ENCODE measurements at regions not wholly inside any gene's neighbourhood (a gene's known extent, or its start where the extent isn't known, plus 50 kb on each side); places are given as distances from the start of the nearest gene placed in this dataset.

DNA sequence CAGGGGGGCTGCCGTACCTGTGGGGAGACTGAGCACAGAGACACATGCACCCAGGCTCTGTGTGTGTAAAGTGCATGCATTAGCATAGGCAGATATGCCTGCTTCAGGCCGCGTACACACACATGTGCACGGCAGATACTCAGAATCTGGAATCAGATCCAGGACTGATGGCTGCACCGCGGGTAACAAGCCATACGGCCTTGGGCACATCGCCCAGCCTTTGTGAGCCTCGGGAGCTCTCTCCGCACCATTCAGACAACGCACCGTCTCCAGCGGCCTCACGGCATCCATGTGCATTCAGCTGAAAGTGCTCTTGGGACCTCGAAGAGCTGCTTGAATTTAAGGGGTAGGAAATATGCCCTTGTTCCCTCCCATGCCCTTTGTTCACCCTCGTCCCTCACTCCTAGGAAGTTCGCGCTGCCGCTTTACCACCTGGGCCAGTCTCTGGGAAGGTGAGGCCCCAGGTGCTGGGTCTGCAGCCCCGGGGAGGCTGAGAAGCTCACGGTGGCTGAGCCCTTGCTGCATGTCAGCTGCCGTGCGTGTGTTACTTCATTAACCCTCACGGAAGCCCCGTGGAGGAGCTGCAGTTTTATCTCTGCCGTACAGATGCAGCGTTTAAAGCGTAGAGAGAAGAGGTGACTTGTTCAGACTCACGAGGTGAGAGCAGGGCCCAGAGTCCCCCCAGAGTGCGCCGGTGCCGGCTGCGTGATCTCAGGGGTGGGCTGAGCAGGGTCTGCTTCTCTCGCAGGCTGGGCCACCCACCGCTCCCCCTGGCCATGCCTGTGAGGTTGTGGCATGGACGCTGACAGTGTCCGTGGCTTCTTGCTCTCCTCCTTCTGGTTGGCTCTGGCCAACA is 377.7 kb upstream of the MYT1L start:
- peak overlapping the region in 1 of 2 experiments; percentile 18; a peak in 1 of 4 replicates for H3K27ac ChIP-seq (ENCODE audit: low read depth in 2 of 2, low read length in 1 of 2)
- WGBS (ENCODE audit: low lambda C conversion rate) = 60% methylated on average over 36 of the region's 37 CpGs
- H3K4me1 ChIP-seq (ENCODE audit: control insufficient read depth in 1 of 2, insufficient read depth in 2 of 2, low read depth in 1 of 2, low read length in 1 of 2) = peaks cover 0 to 32% of the 10 kb centered on the region in 2 experiments; a peak in 1 of 4 replicates
- no peaks in the 10 kb centered on the region for H3K79me2 ChIP-seq (ENCODE audit: insufficient read depth)
- no peak overlapping the region for H3K4me2 ChIP-seq
- no peaks in the 10 kb centered on the region for H3K27me3 ChIP-seq (ENCODE audit: insufficient read depth)
- DNase-seq = peak; percentile 58
- no peaks in the 10 kb centered on the region for H3K36me3 ChIP-seq (replicated peaks in 1 of 2; ENCODE audit: control insufficient read depth in 1 of 2, insufficient read depth in 2 of 2, low read length in 1 of 2)
- no peaks in the 10 kb centered on the region for H3F3A ChIP-seq (replicated peaks; ENCODE audit: insufficient read depth)
- H3K9me2 ChIP-seq = no peaks in the 10 kb centered on the region
- H4K20me1 ChIP-seq (ENCODE audit: insufficient read depth) = no peaks in the 10 kb centered on the region
- ChIA-PET CTCF (interaction anchor here (0.9 kb wide), 1 partner anchor 10 kb away, joined by 5 read pairs; no protein-coding TSS in a partner anchor), POLR2A (no interaction called here)
- TF ChIP-seq SMC3 (IDR thresholded peaks at IDR 0.05; ENCODE audit: low read depth, low read length) = no peak
- TF ChIP-seq, protein P1, sequence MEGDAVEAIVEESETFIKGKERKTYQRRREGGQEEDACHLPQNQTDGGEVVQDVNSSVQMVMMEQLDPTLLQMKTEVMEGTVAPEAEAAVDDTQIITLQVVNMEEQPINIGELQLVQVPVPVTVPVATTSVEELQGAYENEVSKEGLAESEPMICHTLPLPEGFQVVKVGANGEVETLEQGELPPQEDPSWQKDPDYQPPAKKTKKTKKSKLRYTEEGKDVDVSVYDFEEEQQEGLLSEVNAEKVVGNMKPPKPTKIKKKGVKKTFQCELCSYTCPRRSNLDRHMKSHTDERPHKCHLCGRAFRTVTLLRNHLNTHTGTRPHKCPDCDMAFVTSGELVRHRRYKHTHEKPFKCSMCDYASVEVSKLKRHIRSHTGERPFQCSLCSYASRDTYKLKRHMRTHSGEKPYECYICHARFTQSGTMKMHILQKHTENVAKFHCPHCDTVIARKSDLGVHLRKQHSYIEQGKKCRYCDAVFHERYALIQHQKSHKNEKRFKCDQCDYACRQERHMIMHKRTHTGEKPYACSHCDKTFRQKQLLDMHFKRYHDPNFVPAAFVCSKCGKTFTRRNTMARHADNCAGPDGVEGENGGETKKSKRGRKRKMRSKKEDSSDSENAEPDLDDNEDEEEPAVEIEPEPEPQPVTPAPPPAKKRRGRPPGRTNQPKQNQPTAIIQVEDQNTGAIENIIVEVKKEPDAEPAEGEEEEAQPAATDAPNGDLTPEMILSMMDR (IDR thresholded peaks at IDR 0.05) = no peak
- no peak for TF ChIP-seq CHD2 (IDR thresholded peaks at IDR 0.05; ENCODE audit: low read length, partially characterized antibody)
- TF ChIP-seq YY1 (IDR thresholded peaks at IDR 0.05; ENCODE audit: low read depth) = no peak
- peak; percentile 30; the same call in 1 of the 2 replicates for TF ChIP-seq GATA2 (CRISPR knock-in tag; IDR thresholded peaks at IDR 0.05)
- no peak overlapping the region for H3K4me3 ChIP-seq (ENCODE audit: low read depth in 2 of 2, low read length in 1 of 2)
- no peak overlapping the region for H3K9ac ChIP-seq
- H3K9me3 ChIP-seq = no peaks in the 10 kb centered on the region
- no peak overlapping the region for H2AFZ ChIP-seq (ENCODE audit: low read depth)

DNA sequence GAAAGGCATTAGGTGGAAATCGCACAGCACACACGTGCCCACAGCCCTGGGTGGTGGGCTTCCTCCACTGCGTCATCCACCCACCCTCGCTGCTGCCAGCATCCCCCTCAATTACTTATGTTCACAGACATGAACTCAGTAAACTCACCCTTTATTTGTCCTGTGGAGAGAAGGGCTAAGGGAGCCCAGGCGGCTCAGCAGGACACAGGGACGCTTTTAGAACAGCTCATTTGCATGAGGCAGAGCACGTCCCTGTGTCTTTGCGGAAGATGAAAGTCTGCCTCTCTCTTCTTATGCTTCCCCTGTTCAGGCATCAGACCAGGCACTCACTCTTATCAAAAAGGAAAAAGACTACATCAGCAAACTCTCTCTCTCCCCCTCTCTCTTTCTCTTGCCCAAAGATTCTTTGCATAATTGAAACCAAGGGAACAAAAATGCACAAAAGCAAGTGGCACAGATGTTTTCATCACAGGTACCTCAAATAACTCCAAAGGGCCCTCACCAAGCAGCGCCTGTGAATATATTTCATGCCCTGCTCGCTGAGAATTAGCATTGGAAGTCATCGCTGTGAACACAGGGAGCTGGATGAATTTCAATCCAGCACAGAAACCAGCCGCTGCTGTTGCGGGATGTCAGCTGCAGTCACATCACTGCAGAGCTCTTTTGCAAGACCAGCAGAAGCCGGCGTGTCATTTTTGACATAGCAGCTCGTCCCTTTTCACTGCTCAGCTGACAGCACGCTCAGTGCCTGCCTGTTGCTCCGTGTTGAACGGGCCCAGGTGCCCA is 376.3 kb upstream of the MYT1L start:
- H3K79me2 ChIP-seq (ENCODE audit: insufficient read depth) = no peaks in the 10 kb centered on the region
- TF ChIP-seq, protein P2, sequence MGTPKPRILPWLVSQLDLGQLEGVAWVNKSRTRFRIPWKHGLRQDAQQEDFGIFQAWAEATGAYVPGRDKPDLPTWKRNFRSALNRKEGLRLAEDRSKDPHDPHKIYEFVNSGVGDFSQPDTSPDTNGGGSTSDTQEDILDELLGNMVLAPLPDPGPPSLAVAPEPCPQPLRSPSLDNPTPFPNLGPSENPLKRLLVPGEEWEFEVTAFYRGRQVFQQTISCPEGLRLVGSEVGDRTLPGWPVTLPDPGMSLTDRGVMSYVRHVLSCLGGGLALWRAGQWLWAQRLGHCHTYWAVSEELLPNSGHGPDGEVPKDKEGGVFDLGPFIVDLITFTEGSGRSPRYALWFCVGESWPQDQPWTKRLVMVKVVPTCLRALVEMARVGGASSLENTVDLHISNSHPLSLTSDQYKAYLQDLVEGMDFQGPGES (IDR thresholded peaks at IDR 0.05; ENCODE audit: low read depth, low read length) = no peak
- TF ChIP-seq POLR2AphosphoS5 (IDR thresholded peaks at IDR 0.05; ENCODE audit: low read depth, low read length) (no peak), CHD2 (IDR thresholded peaks at IDR 0.05; ENCODE audit: low read length, partially characterized antibody) (no peak), MEF2A (IDR thresholded peaks at IDR 0.05; ENCODE audit: borderline replicate concordance, low read depth) (no peak), SIN3A (IDR thresholded peaks at IDR 0.05; ENCODE audit: borderline replicate concordance, low read depth, low read length) (no peak), RXRA (IDR thresholded peaks at IDR 0.05; ENCODE audit: borderline replicate concordance, low read depth) (no peak), EP300 (IDR thresholded peaks at IDR 0.05; ENCODE audit: borderline replicate concordance in 1 of 2, low read depth in 1 of 2, low read length in 1 of 2) (no peak), TCF12 (IDR thresholded peaks at IDR 0.05) (no peak), RCOR1 (IDR thresholded peaks at IDR 0.05; ENCODE audit: low read length) (no peak), FOXM1 (IDR thresholded peaks at IDR 0.05; ENCODE audit: low read depth) (no peak), FOSL2 (IDR thresholded peaks at IDR 0.05; ENCODE audit: borderline replicate concordance, low read depth) (no peak), GATA2 (CRISPR knock-in tag; IDR thresholded peaks at IDR 0.05) (no peak)
- TF ChIP-seq, protein P1 (IDR thresholded peaks at IDR 0.05) = no peak
- TF ChIP-seq, protein P3, sequence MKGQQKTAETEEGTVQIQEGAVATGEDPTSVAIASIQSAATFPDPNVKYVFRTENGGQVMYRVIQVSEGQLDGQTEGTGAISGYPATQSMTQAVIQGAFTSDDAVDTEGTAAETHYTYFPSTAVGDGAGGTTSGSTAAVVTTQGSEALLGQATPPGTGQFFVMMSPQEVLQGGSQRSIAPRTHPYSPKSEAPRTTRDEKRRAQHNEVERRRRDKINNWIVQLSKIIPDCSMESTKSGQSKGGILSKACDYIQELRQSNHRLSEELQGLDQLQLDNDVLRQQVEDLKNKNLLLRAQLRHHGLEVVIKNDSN (IDR thresholded peaks at IDR 0.05; ENCODE audit: borderline replicate concordance, low read depth) = no peak
- TF ChIP-seq, protein P4, sequence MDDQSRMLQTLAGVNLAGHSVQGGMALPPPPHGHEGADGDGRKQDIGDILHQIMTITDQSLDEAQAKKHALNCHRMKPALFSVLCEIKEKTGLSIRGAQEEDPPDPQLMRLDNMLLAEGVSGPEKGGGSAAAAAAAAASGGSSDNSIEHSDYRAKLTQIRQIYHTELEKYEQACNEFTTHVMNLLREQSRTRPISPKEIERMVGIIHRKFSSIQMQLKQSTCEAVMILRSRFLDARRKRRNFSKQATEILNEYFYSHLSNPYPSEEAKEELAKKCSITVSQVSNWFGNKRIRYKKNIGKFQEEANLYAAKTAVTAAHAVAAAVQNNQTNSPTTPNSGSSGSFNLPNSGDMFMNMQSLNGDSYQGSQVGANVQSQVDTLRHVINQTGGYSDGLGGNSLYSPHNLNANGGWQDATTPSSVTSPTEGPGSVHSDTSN (IDR thresholded peaks at IDR 0.05) = no peak

More for the DNA sequence above, 376.3 kb upstream of the MYT1L start:
- WGBS (ENCODE audit: low lambda C conversion rate) = 34% methylated on average over 19 of the region's 19 CpGs
- DNase-seq = no peak
- ChIA-PET POLR2A (no interaction called here), CTCF (interaction anchor here (1.1 to 2.2 kb wide), 2 partner anchors 9 to 10 kb away, joined by 5 read pairs; no protein-coding TSS in a partner anchor)
- no peaks in the 10 kb centered on the region for H3K9me2 ChIP-seq
- no peaks in the 10 kb centered on the region for H3K36me3 ChIP-seq (replicated peaks in 1 of 2; ENCODE audit: control insufficient read depth in 1 of 2, insufficient read depth in 2 of 2, low read length in 1 of 2)
- H3K27ac ChIP-seq (ENCODE audit: low read depth in 2 of 2, low read length in 1 of 2) = no peak overlapping the region
- no peak overlapping the region for H3K9ac ChIP-seq
- H3K4me1 ChIP-seq (ENCODE audit: control insufficient read depth in 1 of 2, insufficient read depth in 2 of 2, low read depth in 1 of 2, low read length in 1 of 2) = peaks cover 0 to 34% of the 10 kb centered on the region in 2 experiments; a peak in 1 of 4 replicates
- no peaks in the 10 kb centered on the region for H3K9me3 ChIP-seq
- no peaks in the 10 kb centered on the region for H3K27me3 ChIP-seq (ENCODE audit: insufficient read depth)
- no peaks in the 10 kb centered on the region for H3F3A ChIP-seq (replicated peaks; ENCODE audit: insufficient read depth)
- H3K4me3 ChIP-seq (ENCODE audit: low read depth in 2 of 2, low read length in 1 of 2) = no peak overlapping the region
- no peaks in the 10 kb centered on the region for H4K20me1 ChIP-seq (ENCODE audit: insufficient read depth)
- no peak overlapping the region for H2AFZ ChIP-seq (ENCODE audit: low read depth)
- H3K4me2 ChIP-seq = no peak overlapping the region
